ENCODE measurements at regions not wholly inside any gene's neighbourhood (a gene's known extent, or its start where the extent isn't known, plus 50 kb on each side); places are given as distances from the start of the nearest gene placed in this dataset.
"Not testable (repeated sequence)": the region's sequence is repeated elsewhere in the genome, so short reads cannot be mapped to it uniquely, and the experiment has no call there.

GRCh38 chr3:89032346-89033013 lies 74.9 kb upstream of the EPHA3 start:
- no peaks in the 10 kb centered on the region for H3K27me3 Mint-ChIP-seq
- no peaks in the 10 kb centered on the region for H3K4me1 Mint-ChIP-seq (ENCODE audit: low read depth in 2 of 2)
- H3K27ac Mint-ChIP-seq, result no peak overlapping the region
- no peak overlapping the region for H3K4me3 Mint-ChIP-seq
- peaks cover 13% of the 10 kb centered on the region for H3K36me3 Mint-ChIP-seq
- H3K9me3 Mint-ChIP-seq, result peaks cover 5% of the 10 kb centered on the region
- ATAC-seq (no peak), DNase-seq (ENCODE audit: low spot score) (no peak)

- not testable (repeated sequence) for DNase-seq (ENCODE audit: low spot score); H3K9me3 Mint-ChIP-seq; H3K27me3 Mint-ChIP-seq; H3K27ac Mint-ChIP-seq; H3K4me1 Mint-ChIP-seq (ENCODE audit: low read depth in 2 of 2); H3K4me3 Mint-ChIP-seq; ATAC-seq
- H3K36me3 Mint-ChIP-seq, result peaks cover 13% of the 10 kb centered on the region
These were observed 72.7 kb upstream of the EPHA3 start for GRCh38 chr3:89034723-89035122.

GRCh38 chr3:89038869-89039268 lies 68.6 kb upstream of the EPHA3 start:
- H3K27me3 Mint-ChIP-seq, result no peaks in the 10 kb centered on the region
- no peak overlapping the region for H3K27ac Mint-ChIP-seq
- peaks cover 9% of the 10 kb centered on the region for H3K9me3 Mint-ChIP-seq
- H3K36me3 Mint-ChIP-seq, result peaks cover 13% of the 10 kb centered on the region
- no peak overlapping the region for H3K4me3 Mint-ChIP-seq
- ATAC-seq (no peak), DNase-seq (ENCODE audit: low spot score) (no peak)
- H3K4me1 Mint-ChIP-seq (ENCODE audit: low read depth in 2 of 2), result no peaks in the 10 kb centered on the region

GRCh38 chr3:89042236-89042835 lies 65.1 kb upstream of the EPHA3 start:
- no peak for ATAC-seq
- Mint-ChIP-seq H3K27ac (no peak overlapping the region), H3K9me3 (peaks cover 12% of the 10 kb centered on the region), H3K4me3 (no peak overlapping the region), H3K36me3 (peaks cover 6% of the 10 kb centered on the region), H3K27me3 (no peaks in the 10 kb centered on the region), H3K4me1 (ENCODE audit: low read depth in 2 of 2) (no peaks in the 10 kb centered on the region)
- no peak for DNase-seq (ENCODE audit: low spot score)

GRCh38 chr3:89043406-89043932 lies 64.0 kb upstream of the EPHA3 start:
- no peaks in the 10 kb centered on the region for H3K36me3 Mint-ChIP-seq
- H3K4me3 Mint-ChIP-seq, result no peak overlapping the region
- H3K9me3 Mint-ChIP-seq, result peaks cover 3% of the 10 kb centered on the region
- no peaks in the 10 kb centered on the region for H3K4me1 Mint-ChIP-seq (ENCODE audit: low read depth in 2 of 2)
- DNase-seq (ENCODE audit: low spot score) (no peak), ATAC-seq (no peak)
- no peak overlapping the region for H3K27ac Mint-ChIP-seq
- no peaks in the 10 kb centered on the region for H3K27me3 Mint-ChIP-seq

GRCh38 chr3:89046661-89047060 lies 60.8 kb upstream of the EPHA3 start:
- Mint-ChIP-seq H3K27me3 (no peaks in the 10 kb centered on the region), H3K27ac (no peak overlapping the region), H3K36me3 (no peaks in the 10 kb centered on the region), H3K4me3 (no peak overlapping the region), H3K4me1 (ENCODE audit: low read depth in 2 of 2) (no peaks in the 10 kb centered on the region), H3K9me3 (peaks cover 8% of the 10 kb centered on the region)
- DNase-seq (ENCODE audit: low spot score) (no peak), ATAC-seq (no peak)

- no peaks in the 10 kb centered on the region for H3K4me1 Mint-ChIP-seq (ENCODE audit: low read depth in 2 of 2)
- no peaks in the 10 kb centered on the region for H3K27me3 Mint-ChIP-seq
- no peak for DNase-seq (ENCODE audit: low spot score)
- no peak overlapping the region for H3K4me3 Mint-ChIP-seq
- no peak overlapping the region for H3K27ac Mint-ChIP-seq
- ATAC-seq, result no peak
- H3K9me3 Mint-ChIP-seq, result peaks cover 8% of the 10 kb centered on the region
- no peaks in the 10 kb centered on the region for H3K36me3 Mint-ChIP-seq
These were observed 58.3 kb upstream of the EPHA3 start for GRCh38 chr3:89049119-89049518.

GRCh38 chr3:89052386-89052785 lies 55.0 kb upstream of the EPHA3 start:
- Mint-ChIP-seq H3K9me3 (peaks cover 9% of the 10 kb centered on the region), H3K4me1 (ENCODE audit: low read depth in 2 of 2) (no peaks in the 10 kb centered on the region), H3K27ac (no peak overlapping the region), H3K4me3 (no peak overlapping the region), H3K27me3 (no peaks in the 10 kb centered on the region), H3K36me3 (no peaks in the 10 kb centered on the region)
- DNase-seq (ENCODE audit: low spot score) (no peak), ATAC-seq (no peak)

- no peak for DNase-seq (ENCODE audit: low spot score)
- H3K27ac Mint-ChIP-seq, result no peak overlapping the region
- no peaks in the 10 kb centered on the region for H3K36me3 Mint-ChIP-seq
- H3K4me1 Mint-ChIP-seq (ENCODE audit: low read depth in 2 of 2), result no peaks in the 10 kb centered on the region
- no peak overlapping the region for H3K4me3 Mint-ChIP-seq
- ATAC-seq, result no peak
- no peaks in the 10 kb centered on the region for H3K27me3 Mint-ChIP-seq
- peaks cover 12% of the 10 kb centered on the region for H3K9me3 Mint-ChIP-seq
These were observed 50.0 kb upstream of the EPHA3 start for GRCh38 chr3:89057398-89057797.
